ENCODE measurements at regions not wholly inside any gene's neighbourhood (a gene's known extent, or its start where the extent isn't known, plus 50 kb on each side); places are given as distances from the start of the nearest gene placed in this dataset.

DNA sequence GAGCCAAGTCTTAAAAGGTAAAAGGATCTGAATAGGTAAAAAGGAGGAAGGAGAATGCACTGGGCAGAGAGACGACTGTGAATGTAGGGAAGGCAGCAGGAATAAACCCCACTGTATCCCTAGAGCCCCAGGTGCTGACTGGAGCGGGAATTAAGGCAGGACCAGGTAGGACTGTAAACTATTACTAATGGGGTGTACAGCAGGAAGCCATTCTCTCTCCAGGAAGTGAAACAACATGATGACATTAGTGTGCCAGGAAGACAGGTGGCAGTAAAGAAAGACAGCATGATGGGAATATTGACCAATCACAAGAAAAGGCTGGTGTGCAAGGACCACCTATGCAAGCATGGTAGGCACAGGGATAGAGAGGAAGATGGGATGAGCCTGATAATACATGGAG is 433.0 kb downstream of the DNAH5 start:
- Mint-ChIP-seq H3K4me1 (no peaks in the 10 kb centered on the region), H3K27me3 (ENCODE audit: insufficient read depth, low read depth, poor library complexity) (no peaks in the 10 kb centered on the region), H3K27ac (no peak overlapping the region), H3K36me3 (ENCODE audit: low read depth) (no peaks in the 10 kb centered on the region), H3K4me3 (no peak overlapping the region), H3K9me3 (peaks cover 3% of the 10 kb centered on the region; the same call in 2 of the 3 replicates)
- Histone ChIP-seq H3K4me2 (no peak overlapping the region), H4K20me1 (replicated peaks; ENCODE audit: insufficient read depth) (no peaks in the 10 kb centered on the region), H3K36me3 (ENCODE audit: insufficient read depth) (no peaks in the 10 kb centered on the region; the same call in 1 of the 2 replicates), H3K27me3 (ENCODE audit: insufficient read depth) (no peaks in the 10 kb centered on the region), H3F3A (replicated peaks; ENCODE audit: low read depth) (no peaks in the 10 kb centered on the region), H3K27ac (ENCODE audit: low read depth) (no peak overlapping the region), H3K9me2 (ENCODE audit: insufficient read depth) (peaks cover 5% of the 10 kb centered on the region; the same call in 1 of the 2 replicates), H3K4me3 (no peak overlapping the region), H2AFZ (no peak overlapping the region), H3K79me2 (replicated peaks; ENCODE audit: insufficient read depth) (no peaks in the 10 kb centered on the region), H3K4me1 (ENCODE audit: insufficient read depth) (no peaks in the 10 kb centered on the region)
- no peak for ATAC-seq
- no peak for DNase-seq (ENCODE audit: low spot score)
- TF ChIP-seq POLR2AphosphoS5 (IDR thresholded peaks at IDR 0.05; ENCODE audit: low read depth), result no peak
- no peak for TF ChIP-seq EZH2phosphoT487 (IDR thresholded peaks at IDR 0.05; ENCODE audit: unreplicated experiment)
- TF ChIP-seq, protein P1, sequence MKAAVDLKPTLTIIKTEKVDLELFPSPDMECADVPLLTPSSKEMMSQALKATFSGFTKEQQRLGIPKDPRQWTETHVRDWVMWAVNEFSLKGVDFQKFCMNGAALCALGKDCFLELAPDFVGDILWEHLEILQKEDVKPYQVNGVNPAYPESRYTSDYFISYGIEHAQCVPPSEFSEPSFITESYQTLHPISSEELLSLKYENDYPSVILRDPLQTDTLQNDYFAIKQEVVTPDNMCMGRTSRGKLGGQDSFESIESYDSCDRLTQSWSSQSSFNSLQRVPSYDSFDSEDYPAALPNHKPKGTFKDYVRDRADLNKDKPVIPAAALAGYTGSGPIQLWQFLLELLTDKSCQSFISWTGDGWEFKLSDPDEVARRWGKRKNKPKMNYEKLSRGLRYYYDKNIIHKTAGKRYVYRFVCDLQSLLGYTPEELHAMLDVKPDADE (IDR thresholded peaks at IDR 0.05), result no peak
- no peak for TF ChIP-seq ZNF114 (CRISPR knock-in tag; IDR thresholded peaks at IDR 0.05)
- TF ChIP-seq CREB1 (CRISPR knock-in tag; IDR thresholded peaks at IDR 0.05; ENCODE audit: low read depth), result no peak
- TF ChIP-seq, protein P2, sequence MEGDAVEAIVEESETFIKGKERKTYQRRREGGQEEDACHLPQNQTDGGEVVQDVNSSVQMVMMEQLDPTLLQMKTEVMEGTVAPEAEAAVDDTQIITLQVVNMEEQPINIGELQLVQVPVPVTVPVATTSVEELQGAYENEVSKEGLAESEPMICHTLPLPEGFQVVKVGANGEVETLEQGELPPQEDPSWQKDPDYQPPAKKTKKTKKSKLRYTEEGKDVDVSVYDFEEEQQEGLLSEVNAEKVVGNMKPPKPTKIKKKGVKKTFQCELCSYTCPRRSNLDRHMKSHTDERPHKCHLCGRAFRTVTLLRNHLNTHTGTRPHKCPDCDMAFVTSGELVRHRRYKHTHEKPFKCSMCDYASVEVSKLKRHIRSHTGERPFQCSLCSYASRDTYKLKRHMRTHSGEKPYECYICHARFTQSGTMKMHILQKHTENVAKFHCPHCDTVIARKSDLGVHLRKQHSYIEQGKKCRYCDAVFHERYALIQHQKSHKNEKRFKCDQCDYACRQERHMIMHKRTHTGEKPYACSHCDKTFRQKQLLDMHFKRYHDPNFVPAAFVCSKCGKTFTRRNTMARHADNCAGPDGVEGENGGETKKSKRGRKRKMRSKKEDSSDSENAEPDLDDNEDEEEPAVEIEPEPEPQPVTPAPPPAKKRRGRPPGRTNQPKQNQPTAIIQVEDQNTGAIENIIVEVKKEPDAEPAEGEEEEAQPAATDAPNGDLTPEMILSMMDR (conservative IDR thresholded peaks at IDR 0.05; ENCODE audit: low read depth in 2 of 2), result no peak
- TF ChIP-seq EZH2 (IDR thresholded peaks at IDR 0.05; ENCODE audit: low read depth, unreplicated experiment), result no peak
- TF ChIP-seq, protein P3, sequence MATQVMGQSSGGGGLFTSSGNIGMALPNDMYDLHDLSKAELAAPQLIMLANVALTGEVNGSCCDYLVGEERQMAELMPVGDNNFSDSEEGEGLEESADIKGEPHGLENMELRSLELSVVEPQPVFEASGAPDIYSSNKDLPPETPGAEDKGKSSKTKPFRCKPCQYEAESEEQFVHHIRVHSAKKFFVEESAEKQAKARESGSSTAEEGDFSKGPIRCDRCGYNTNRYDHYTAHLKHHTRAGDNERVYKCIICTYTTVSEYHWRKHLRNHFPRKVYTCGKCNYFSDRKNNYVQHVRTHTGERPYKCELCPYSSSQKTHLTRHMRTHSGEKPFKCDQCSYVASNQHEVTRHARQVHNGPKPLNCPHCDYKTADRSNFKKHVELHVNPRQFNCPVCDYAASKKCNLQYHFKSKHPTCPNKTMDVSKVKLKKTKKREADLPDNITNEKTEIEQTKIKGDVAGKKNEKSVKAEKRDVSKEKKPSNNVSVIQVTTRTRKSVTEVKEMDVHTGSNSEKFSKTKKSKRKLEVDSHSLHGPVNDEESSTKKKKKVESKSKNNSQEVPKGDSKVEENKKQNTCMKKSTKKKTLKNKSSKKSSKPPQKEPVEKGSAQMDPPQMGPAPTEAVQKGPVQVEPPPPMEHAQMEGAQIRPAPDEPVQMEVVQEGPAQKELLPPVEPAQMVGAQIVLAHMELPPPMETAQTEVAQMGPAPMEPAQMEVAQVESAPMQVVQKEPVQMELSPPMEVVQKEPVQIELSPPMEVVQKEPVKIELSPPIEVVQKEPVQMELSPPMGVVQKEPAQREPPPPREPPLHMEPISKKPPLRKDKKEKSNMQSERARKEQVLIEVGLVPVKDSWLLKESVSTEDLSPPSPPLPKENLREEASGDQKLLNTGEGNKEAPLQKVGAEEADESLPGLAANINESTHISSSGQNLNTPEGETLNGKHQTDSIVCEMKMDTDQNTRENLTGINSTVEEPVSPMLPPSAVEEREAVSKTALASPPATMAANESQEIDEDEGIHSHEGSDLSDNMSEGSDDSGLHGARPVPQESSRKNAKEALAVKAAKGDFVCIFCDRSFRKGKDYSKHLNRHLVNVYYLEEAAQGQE (IDR thresholded peaks at IDR 0.05; ENCODE audit: unreplicated experiment), result no peak
- no peak for TF ChIP-seq JUNB (IDR thresholded peaks at IDR 0.05; ENCODE audit: unreplicated experiment)
- no peak for TF ChIP-seq STAT1 (IDR thresholded peaks at IDR 0.05; ENCODE audit: unreplicated experiment)
- no peak for TF ChIP-seq NANOG (IDR thresholded peaks at IDR 0.05; ENCODE audit: borderline replicate concordance)
- TF ChIP-seq, protein P4, sequence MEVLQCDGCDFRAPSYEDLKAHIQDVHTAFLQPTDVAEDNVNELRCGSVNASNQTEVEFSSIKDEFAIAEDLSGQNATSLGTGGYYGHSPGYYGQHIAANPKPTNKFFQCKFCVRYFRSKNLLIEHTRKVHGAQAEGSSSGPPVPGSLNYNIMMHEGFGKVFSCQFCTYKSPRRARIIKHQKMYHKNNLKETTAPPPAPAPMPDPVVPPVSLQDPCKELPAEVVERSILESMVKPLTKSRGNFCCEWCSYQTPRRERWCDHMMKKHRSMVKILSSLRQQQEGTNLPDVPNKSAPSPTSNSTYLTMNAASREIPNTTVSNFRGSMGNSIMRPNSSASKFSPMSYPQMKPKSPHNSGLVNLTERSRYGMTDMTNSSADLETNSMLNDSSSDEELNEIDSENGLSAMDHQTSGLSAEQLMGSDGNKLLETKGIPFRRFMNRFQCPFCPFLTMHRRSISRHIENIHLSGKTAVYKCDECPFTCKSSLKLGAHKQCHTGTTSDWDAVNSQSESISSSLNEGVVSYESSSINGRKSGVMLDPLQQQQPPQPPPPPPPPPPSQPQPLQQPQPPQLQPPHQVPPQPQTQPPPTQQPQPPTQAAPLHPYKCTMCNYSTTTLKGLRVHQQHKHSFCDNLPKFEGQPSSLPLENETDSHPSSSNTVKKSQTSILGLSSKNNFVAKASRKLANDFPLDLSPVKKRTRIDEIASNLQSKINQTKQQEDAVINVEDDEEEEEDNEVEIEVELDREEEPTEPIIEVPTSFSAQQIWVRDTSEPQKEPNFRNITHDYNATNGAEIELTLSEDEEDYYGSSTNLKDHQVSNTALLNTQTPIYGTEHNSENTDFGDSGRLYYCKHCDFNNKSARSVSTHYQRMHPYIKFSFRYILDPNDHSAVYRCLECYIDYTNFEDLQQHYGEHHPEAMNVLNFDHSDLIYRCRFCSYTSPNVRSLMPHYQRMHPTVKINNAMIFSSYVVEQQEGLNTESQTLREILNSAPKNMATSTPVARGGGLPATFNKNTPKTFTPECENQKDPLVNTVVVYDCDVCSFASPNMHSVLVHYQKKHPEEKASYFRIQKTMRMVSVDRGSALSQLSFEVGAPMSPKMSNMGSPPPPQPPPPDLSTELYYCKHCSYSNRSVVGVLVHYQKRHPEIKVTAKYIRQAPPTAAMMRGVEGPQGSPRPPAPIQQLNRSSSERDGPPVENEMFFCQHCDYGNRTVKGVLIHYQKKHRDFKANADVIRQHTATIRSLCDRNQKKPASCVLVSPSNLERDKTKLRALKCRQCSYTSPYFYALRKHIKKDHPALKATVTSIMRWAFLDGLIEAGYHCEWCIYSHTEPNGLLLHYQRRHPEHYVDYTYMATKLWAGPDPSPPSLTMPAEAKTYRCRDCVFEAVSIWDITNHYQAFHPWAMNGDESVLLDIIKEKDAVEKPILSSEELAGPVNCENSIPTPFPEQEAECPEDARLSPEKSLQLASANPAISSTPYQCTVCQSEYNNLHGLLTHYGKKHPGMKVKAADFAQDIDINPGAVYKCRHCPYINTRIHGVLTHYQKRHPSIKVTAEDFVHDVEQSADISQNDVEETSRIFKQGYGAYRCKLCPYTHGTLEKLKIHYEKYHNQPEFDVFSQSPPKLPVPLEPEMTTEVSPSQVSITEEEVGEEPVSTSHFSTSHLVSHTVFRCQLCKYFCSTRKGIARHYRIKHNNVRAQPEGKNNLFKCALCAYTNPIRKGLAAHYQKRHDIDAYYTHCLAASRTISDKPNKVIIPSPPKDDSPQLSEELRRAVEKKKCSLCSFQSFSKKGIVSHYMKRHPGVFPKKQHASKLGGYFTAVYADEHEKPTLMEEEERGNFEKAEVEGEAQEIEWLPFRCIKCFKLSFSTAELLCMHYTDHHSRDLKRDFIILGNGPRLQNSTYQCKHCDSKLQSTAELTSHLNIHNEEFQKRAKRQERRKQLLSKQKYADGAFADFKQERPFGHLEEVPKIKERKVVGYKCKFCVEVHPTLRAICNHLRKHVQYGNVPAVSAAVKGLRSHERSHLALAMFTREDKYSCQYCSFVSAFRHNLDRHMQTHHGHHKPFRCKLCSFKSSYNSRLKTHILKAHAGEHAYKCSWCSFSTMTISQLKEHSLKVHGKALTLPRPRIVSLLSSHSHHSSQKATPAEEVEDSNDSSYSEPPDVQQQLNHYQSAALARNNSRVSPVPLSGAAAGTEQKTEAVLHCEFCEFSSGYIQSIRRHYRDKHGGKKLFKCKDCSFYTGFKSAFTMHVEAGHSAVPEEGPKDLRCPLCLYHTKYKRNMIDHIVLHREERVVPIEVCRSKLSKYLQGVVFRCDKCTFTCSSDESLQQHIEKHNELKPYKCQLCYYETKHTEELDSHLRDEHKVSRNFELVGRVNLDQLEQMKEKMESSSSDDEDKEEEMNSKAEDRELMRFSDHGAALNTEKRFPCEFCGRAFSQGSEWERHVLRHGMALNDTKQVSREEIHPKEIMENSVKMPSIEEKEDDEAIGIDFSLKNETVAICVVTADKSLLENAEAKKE (CRISPR knock-in tag; IDR thresholded peaks at IDR 0.05), result no peak

All from GM23338 (cell line).